ENCODE measurements at regions not wholly inside any gene's neighbourhood (a gene's known extent, or its start where the extent isn't known, plus 50 kb on each side); places are given as distances from the start of the nearest gene placed in this dataset.

DNA sequence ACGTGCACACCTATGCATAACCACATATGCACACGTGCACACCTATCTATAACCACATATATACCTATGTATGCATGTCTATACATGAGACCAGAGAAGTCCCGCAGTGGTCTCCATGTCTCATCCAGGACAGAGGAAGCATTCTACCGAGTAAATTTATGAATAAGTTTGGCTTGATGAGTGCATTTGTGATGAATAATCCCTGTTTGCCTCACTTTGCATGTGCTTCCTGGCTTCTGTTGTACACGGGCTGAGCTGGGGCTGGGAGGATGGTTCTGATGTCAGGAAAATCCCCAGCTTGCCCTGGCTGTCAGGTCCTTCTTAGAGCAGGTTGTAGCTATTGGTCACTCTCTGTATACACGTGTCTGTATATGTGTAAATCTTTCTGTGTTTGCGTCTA is 157.6 kb upstream of the RPS6KA2 start:
- intact Hi-C loops (cut with micrococcal nuclease), result loop anchor here (5.0 kb wide), 1 partner anchor 588 kb away; no protein-coding TSS in a partner anchor
- FAIRE-seq, result no peak

DNA sequence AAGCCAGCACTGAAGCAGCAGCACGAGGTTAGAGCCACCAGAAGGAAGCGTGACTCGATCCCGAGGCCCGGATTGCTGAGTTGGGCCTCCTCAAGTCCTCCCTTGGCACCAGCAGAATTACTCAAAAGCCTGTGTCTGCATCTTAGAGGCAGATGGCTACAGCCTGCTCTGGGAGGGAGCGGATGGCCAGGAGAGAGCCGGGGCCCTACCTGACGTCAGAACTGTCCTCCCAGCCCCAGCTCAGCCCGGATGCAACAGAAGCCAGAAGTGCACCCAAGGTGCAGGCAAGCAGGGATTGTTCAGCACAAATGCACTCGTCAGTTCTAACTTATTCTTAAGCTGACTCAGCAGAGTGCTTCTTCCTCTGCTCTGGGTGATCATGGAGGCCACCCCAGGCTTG is 155.5 kb upstream of the RPS6KA2 start:
- no peak for DNase-seq (ENCODE audit: low read depth, low spot score)
- no peak overlapping the region for H3K4me3 ChIP-seq (replicated peaks in 1 of 3; ENCODE audit: insufficient read depth in 1 of 3, low read depth in 1 of 3, low read length in 3 of 3)
- no peaks in the 10 kb centered on the region for H3K27me3 ChIP-seq (ENCODE audit: control insufficient read depth in 2 of 2, insufficient read depth in 2 of 2, low read length in 2 of 2)
- intact Hi-C loops (cut with micrococcal nuclease), result no loop called here
- FAIRE-seq, result no peak
- no TSS peak for BruUV-seq (replicated peaks)
- no peaks in the 10 kb centered on the region for H3K79me2 ChIP-seq (ENCODE audit: control insufficient read depth, insufficient read depth, low read length)
- H3K9me3 ChIP-seq (replicated peaks; ENCODE audit: control insufficient read depth, insufficient read depth, low read length), result no peaks in the 10 kb centered on the region
- ChIA-PET POLR2A (no interaction called here), CTCF (interaction anchor here (1.8 to 2.6 kb wide), 2 partner anchors 207 to 360 kb away, joined by 5 to 10 read pairs; no protein-coding TSS in a partner anchor)
- no peaks in the 10 kb centered on the region for H3K4me1 ChIP-seq (ENCODE audit: control insufficient read depth, extremely low read depth, insufficient read depth, low read length)
- no peaks in the 10 kb centered on the region for H4K20me1 ChIP-seq (replicated peaks; ENCODE audit: control insufficient read depth, extremely low read depth, insufficient read depth, low read length)
- no peak overlapping the region for H3K27ac ChIP-seq (ENCODE audit: insufficient read depth, low read depth, low read length)
- no peaks in the 10 kb centered on the region for H3K36me3 ChIP-seq (ENCODE audit: control insufficient read depth in 2 of 2, extremely low read depth in 1 of 2, insufficient read depth in 2 of 2, low read length in 2 of 2)
- H3K4me2 ChIP-seq (ENCODE audit: insufficient read depth, low read length), result no peak overlapping the region
- dilution Hi-C loops (cut with MboI; ENCODE audit: extremely low pct_ligation_motif_present, low sequenced_read_pairs), result no loop called here
- H2AFZ ChIP-seq (ENCODE audit: low read depth, low read length), result no peak overlapping the region
- H3K9me1 ChIP-seq (replicated peaks; ENCODE audit: control insufficient read depth, extremely low read depth, insufficient read depth, low read length), result no peaks in the 10 kb centered on the region
- TF ChIP-seq EZH2 (IDR thresholded peaks at IDR 0.05; ENCODE audit: borderline replicate concordance, low read depth, low read length, severe bottlenecking) (no peak), MYC (IDR thresholded peaks at IDR 0.05; ENCODE audit: low read depth, low read length) (no peak), GATA2 (IDR thresholded peaks at IDR 0.05; ENCODE audit: insufficient read depth, insufficient read length, low read depth, low read length) (no peak), FOS (IDR thresholded peaks at IDR 0.05; ENCODE audit: borderline replicate concordance, insufficient read depth, low read length) (no peak), JUN (IDR thresholded peaks at IDR 0.05; ENCODE audit: borderline replicate concordance, insufficient read depth, insufficient read length, low read depth) (no peak), POLR2A (IDR thresholded peaks at IDR 0.05; ENCODE audit: low read depth, low read length) (no peak), MAX (IDR thresholded peaks at IDR 0.05; ENCODE audit: insufficient read depth, insufficient read length) (no peak), POLR2AphosphoS5 (IDR thresholded peaks at IDR 0.05; ENCODE audit: insufficient read depth, low read depth, low read length) (no peak)
- TF ChIP-seq, protein P1, sequence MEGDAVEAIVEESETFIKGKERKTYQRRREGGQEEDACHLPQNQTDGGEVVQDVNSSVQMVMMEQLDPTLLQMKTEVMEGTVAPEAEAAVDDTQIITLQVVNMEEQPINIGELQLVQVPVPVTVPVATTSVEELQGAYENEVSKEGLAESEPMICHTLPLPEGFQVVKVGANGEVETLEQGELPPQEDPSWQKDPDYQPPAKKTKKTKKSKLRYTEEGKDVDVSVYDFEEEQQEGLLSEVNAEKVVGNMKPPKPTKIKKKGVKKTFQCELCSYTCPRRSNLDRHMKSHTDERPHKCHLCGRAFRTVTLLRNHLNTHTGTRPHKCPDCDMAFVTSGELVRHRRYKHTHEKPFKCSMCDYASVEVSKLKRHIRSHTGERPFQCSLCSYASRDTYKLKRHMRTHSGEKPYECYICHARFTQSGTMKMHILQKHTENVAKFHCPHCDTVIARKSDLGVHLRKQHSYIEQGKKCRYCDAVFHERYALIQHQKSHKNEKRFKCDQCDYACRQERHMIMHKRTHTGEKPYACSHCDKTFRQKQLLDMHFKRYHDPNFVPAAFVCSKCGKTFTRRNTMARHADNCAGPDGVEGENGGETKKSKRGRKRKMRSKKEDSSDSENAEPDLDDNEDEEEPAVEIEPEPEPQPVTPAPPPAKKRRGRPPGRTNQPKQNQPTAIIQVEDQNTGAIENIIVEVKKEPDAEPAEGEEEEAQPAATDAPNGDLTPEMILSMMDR (IDR thresholded peaks at IDR 0.05; ENCODE audit: extremely low read depth in 1 of 2, insufficient read depth in 1 of 2, low read depth in 1 of 2, low read length in 2 of 2), result no peak
- H3K9ac ChIP-seq (replicated peaks; ENCODE audit: extremely low read depth, insufficient read depth, low read length), result no peak overlapping the region

More for the DNA sequence above, 157.6 kb upstream of the RPS6KA2 start:
- no peak overlapping the region for H2AFZ ChIP-seq (ENCODE audit: low read depth, low read length)
- H4K20me1 ChIP-seq (replicated peaks; ENCODE audit: control insufficient read depth, extremely low read depth, insufficient read depth, low read length), result no peaks in the 10 kb centered on the region
- TF ChIP-seq GATA2 (IDR thresholded peaks at IDR 0.05; ENCODE audit: insufficient read depth, insufficient read length, low read depth, low read length) (no peak), POLR2A (IDR thresholded peaks at IDR 0.05; ENCODE audit: low read depth, low read length) (no peak), MYC (IDR thresholded peaks at IDR 0.05; ENCODE audit: low read depth, low read length) (no peak), JUN (IDR thresholded peaks at IDR 0.05; ENCODE audit: borderline replicate concordance, insufficient read depth, insufficient read length, low read depth) (no peak), FOS (IDR thresholded peaks at IDR 0.05; ENCODE audit: borderline replicate concordance, insufficient read depth, low read length) (no peak), EZH2 (IDR thresholded peaks at IDR 0.05; ENCODE audit: borderline replicate concordance, low read depth, low read length, severe bottlenecking) (no peak)
- TF ChIP-seq, protein P1 (IDR thresholded peaks at IDR 0.05; ENCODE audit: extremely low read depth in 1 of 2, insufficient read depth in 1 of 2, low read depth in 1 of 2, low read length in 2 of 2), result no peak
- ChIA-PET POLR2A (no interaction called here), CTCF (interaction anchor here (1.3 to 4.1 kb wide), 4 partner anchors 9 to 357 kb away, joined by 6 to 84 read pairs (median 10); no protein-coding TSS in a partner anchor)
- no peaks in the 10 kb centered on the region for H3K9me3 ChIP-seq (replicated peaks; ENCODE audit: control insufficient read depth, insufficient read depth, low read length)
- H3K4me1 ChIP-seq (ENCODE audit: control insufficient read depth, extremely low read depth, insufficient read depth, low read length), result no peaks in the 10 kb centered on the region
- H3K27me3 ChIP-seq (ENCODE audit: control insufficient read depth in 2 of 2, insufficient read depth in 2 of 2, low read length in 2 of 2), result no peaks in the 10 kb centered on the region
- no peak overlapping the region for H3K9ac ChIP-seq (replicated peaks; ENCODE audit: extremely low read depth, insufficient read depth, low read length)
- H3K9me1 ChIP-seq (replicated peaks; ENCODE audit: control insufficient read depth, extremely low read depth, insufficient read depth, low read length), result no peaks in the 10 kb centered on the region
- DNase-seq (ENCODE audit: low read depth, low spot score), result no peak
- dilution Hi-C loops (cut with MboI; ENCODE audit: extremely low pct_ligation_motif_present, low sequenced_read_pairs), result no loop called here
- no peak overlapping the region for H3K27ac ChIP-seq (ENCODE audit: insufficient read depth, low read depth, low read length)
- BruUV-seq (replicated peaks), result no TSS peak
- no peaks in the 10 kb centered on the region for H3K79me2 ChIP-seq (ENCODE audit: control insufficient read depth, insufficient read depth, low read length)
- no peaks in the 10 kb centered on the region for H3K36me3 ChIP-seq (ENCODE audit: control insufficient read depth in 2 of 2, extremely low read depth in 1 of 2, insufficient read depth in 2 of 2, low read length in 2 of 2)
- no peak overlapping the region for H3K4me2 ChIP-seq (ENCODE audit: insufficient read depth, low read length)
- no peak overlapping the region for H3K4me3 ChIP-seq (replicated peaks in 1 of 3; ENCODE audit: insufficient read depth in 1 of 3, low read depth in 1 of 3, low read length in 3 of 3)

All from endothelial cell of umbilical vein (primary cell).